WTC11 (cell line): ENCODE measurements at regions not wholly inside any gene's neighbourhood (a gene's known extent, or its start where the extent isn't known, plus 50 kb on each side); places are given as distances from the start of the nearest gene placed in this dataset.

Source experiments
- ATF6 ChIP-seq: sonication (generic); formaldehyde crosslinking; IDR thresholded peaks from 2 replicates; pipeline ENCODE4 v1.8.1; 2023; ENCODE audit warnings: mild to moderate bottlenecking, missing genetic modification reagents
- CTCF ChIP-seq: fragments of 200-600 bp; IDR thresholded peaks from 2 replicates; pipeline ENCODE4 v1.8.0; 2022; ENCODE audit warnings: antibody characterized with exemption
- E2F4 ChIP-seq: sonication (generic); formaldehyde crosslinking; IDR thresholded peaks from 2 replicates; pipeline ENCODE4 v1.8.1; 2022; ENCODE audit warnings: low read depth, mild to moderate bottlenecking, moderate library complexity, missing genetic modification reagents, borderline replicate concordance
- ESRRA ChIP-seq: sonication (generic); formaldehyde crosslinking; IDR thresholded peaks from 2 replicates; pipeline ENCODE4 v1.8.1; 2022; ENCODE audit warnings: mild to moderate bottlenecking, missing genetic modification reagents, borderline replicate concordance
- FOXK1 ChIP-seq: sonication (generic); formaldehyde crosslinking; IDR thresholded peaks from 2 replicates; pipeline ENCODE4 v1.8.0; 2022; ENCODE audit warnings: mild to moderate bottlenecking, moderate library complexity, missing genetic modification reagents
- GABPB1 ChIP-seq: sonication (generic); formaldehyde crosslinking; IDR thresholded peaks from 2 replicates; pipeline ENCODE4 v1.8.1; 2023; ENCODE audit warnings: mild to moderate bottlenecking, missing genetic modification reagents
- HMGXB4 ChIP-seq: sonication (generic); formaldehyde crosslinking; IDR thresholded peaks from 2 replicates; pipeline ENCODE4 v1.8.1; 2023; ENCODE audit warnings: mild to moderate bottlenecking, moderate library complexity, missing genetic modification reagents
- SP1 ChIP-seq: sonication (generic); formaldehyde crosslinking; conservative IDR thresholded peaks from 2 replicates; pipeline ENCODE4 v1.8.1; 2022; ENCODE audit warnings: missing genetic modification reagents
- STAT6 ChIP-seq: sonication (generic); formaldehyde crosslinking; conservative IDR thresholded peaks from 2 replicates; pipeline ENCODE4 v1.8.1; 2023; ENCODE audit warnings: mild to moderate bottlenecking, low read depth, missing genetic modification reagents, moderate library complexity
- TCF7 ChIP-seq: sonication (generic); formaldehyde crosslinking; IDR thresholded peaks from 2 replicates; pipeline ENCODE4 v1.8.0; 2022; ENCODE audit warnings: mild to moderate bottlenecking, low read depth, missing genetic modification reagents, moderate library complexity
- USF2 ChIP-seq: sonication (generic); formaldehyde crosslinking; IDR thresholded peaks from 2 replicates; pipeline ENCODE4 v1.8.1; 2023; ENCODE audit warnings: mild to moderate bottlenecking, missing genetic modification reagents, moderate library complexity
- ZBTB21 ChIP-seq: sonication (generic); formaldehyde crosslinking; IDR thresholded peaks from 2 replicates; pipeline ENCODE4 v1.8.1; 2023; ENCODE audit warnings: mild to moderate bottlenecking, missing genetic modification reagents, borderline replicate concordance
- ZNF263 ChIP-seq: sonication (generic); formaldehyde crosslinking; IDR thresholded peaks from 2 replicates; pipeline ENCODE4 v1.8.1; 2022; ENCODE audit warnings: low read depth, mild to moderate bottlenecking, moderate library complexity, missing genetic modification reagents

GRCh38 chr7:152579070-152579469 lies 96.9 kb downstream of the XRCC2 start:
- TF ChIP-seq STAT6 (no peak), USF2 (CRISPR knock-in tag) (no peak), ATF6 (no peak), ESRRA (CRISPR knock-in tag) (no peak), CTCF (no peak), GABPB1 (CRISPR knock-in tag) (no peak), ZNF263 (CRISPR knock-in tag) (no peak), TCF7 (no peak), E2F4 (no peak), ZBTB21 (no peak), HMGXB4 (CRISPR knock-in tag) (no peak), SP1 (CRISPR knock-in tag) (no peak), FOXK1 (CRISPR knock-in tag) (no peak)
